ENCODE measurements at regions not wholly inside any gene's neighbourhood (a gene's known extent, or its start where the extent isn't known, plus 50 kb on each side); places are given as distances from the start of the nearest gene placed in this dataset.

- DNase-seq, result no peak
- Histone ChIP-seq H3K27me3 (no peaks in the 10 kb centered on the region), H3K36me3 (no peaks in the 10 kb centered on the region), H3K4me3 (no peak overlapping the region), H3K9me3 (no peaks in the 10 kb centered on the region), H3K27ac (no peak overlapping the region), H3K4me1 (no peaks in the 10 kb centered on the region)
- 63 to 68% methylated on average over 6 of the region's 6 CpGs for WGBS, 2 donors
- intact Hi-C loops (cut with DNase I), result no loop called here
- TF ChIP-seq EP300 (IDR thresholded peaks at IDR 0.05) (no peak), POLR2AphosphoS5 (IDR thresholded peaks at IDR 0.05) (no peak), POLR2A (IDR thresholded peaks at IDR 0.05) (no peak), CTCF (IDR thresholded peaks at IDR 0.05) (no peak)
These were observed 632.3 kb upstream of the TLE4 start for GRCh38 chr9:78939311-78940065.

- 78 to 87% methylated on average over 4 of the region's 4 CpGs for WGBS, 2 donors
- H3K4me3 ChIP-seq, result no peak overlapping the region
These were observed 631.5 kb upstream of the TLE4 start for GRCh38 chr9:78940121-78940855.

GRCh38 chr9:78954286-78954685 lies 617.5 kb upstream of the TLE4 start:
- no peak overlapping the region for H3K4me3 ChIP-seq
- DNase-seq, result no peak
- intact Hi-C loops (cut with DNase I), result no loop called here
- H3K4me1 ChIP-seq, result no peaks in the 10 kb centered on the region
- no peaks in the 10 kb centered on the region for H3K27me3 ChIP-seq
- peaks cover 0 to 4% (median under 1%) of the 10 kb centered on the region in 4 donors for H3K9me3 ChIP-seq
- H3K36me3 ChIP-seq, result no peaks in the 10 kb centered on the region
- H3K27ac ChIP-seq, result no peak overlapping the region
- TF ChIP-seq POLR2AphosphoS5 (IDR thresholded peaks at IDR 0.05), result no peak
- WGBS, 2 donors, result 30 to 64% methylated on average over 2 of the region's 2 CpGs

More at GRCh38 chr9:78940121-78940855, 631.5 kb upstream of the TLE4 start:
- no peaks in the 10 kb centered on the region for H3K36me3 ChIP-seq
- H3K9me3 ChIP-seq, result no peaks in the 10 kb centered on the region
- TF ChIP-seq CTCF (IDR thresholded peaks at IDR 0.05), result no peak
- TF ChIP-seq POLR2A (IDR thresholded peaks at IDR 0.05), result no peak
- no peak for TF ChIP-seq POLR2AphosphoS5 (IDR thresholded peaks at IDR 0.05)
- TF ChIP-seq EP300 (IDR thresholded peaks at IDR 0.05), result no peak
- no peaks in the 10 kb centered on the region for H3K4me1 ChIP-seq
- DNase-seq, result no peak
- no peak overlapping the region for H3K27ac ChIP-seq
- intact Hi-C loops (cut with DNase I), result no loop called here
- no peaks in the 10 kb centered on the region for H3K27me3 ChIP-seq

GRCh38 chr9:78958892-78959291 lies 612.9 kb upstream of the TLE4 start:
- 73% methylated on average over 2 of the region's 2 CpGs for WGBS, 2 donors
- no peak for DNase-seq

More at GRCh38 chr9:78958892-78959291, 612.9 kb upstream of the TLE4 start:
- Histone ChIP-seq H3K4me3 (no peak overlapping the region), H3K36me3 (no peaks in the 10 kb centered on the region), H3K4me1 (no peaks in the 10 kb centered on the region), H3K9me3 (peaks cover 0 to 16% (median 1%) of the 10 kb centered on the region in 4 donors), H3K27ac (no peak overlapping the region), H3K27me3 (no peaks in the 10 kb centered on the region)
- TF ChIP-seq POLR2AphosphoS5 (IDR thresholded peaks at IDR 0.05) (no peak), CTCF (IDR thresholded peaks at IDR 0.05) (no peak), EP300 (IDR thresholded peaks at IDR 0.05) (no peak), POLR2A (IDR thresholded peaks at IDR 0.05) (no peak)
- intact Hi-C loops (cut with DNase I), result no loop called here
